Thyroid gland (tissue), 4 donors: ENCODE measurements at regions not wholly inside any gene's neighbourhood (a gene's known extent, or its start where the extent isn't known, plus 50 kb on each side); places are given as distances from the start of the nearest gene placed in this dataset.

Source experiments
- DNase-seq, 2 donors: peaks; one replicate each; pipeline ENCODE4 v3.0.0-alpha.2; 2019
- H3K27ac ChIP-seq, 3 donors: fragments of 200-600 bp; sonication (generic); 1 replicate in 2 of 3; 2 replicates in 1 of 3; pipeline ENCODE4 v1.5.1; 2016 to 2019; ENCODE audit warnings: mild to moderate bottlenecking in 1 of 3, moderate library complexity in 1 of 3
- H3K27me3 ChIP-seq: fragments of 200-600 bp; sonication (generic); one replicate; pipeline ENCODE4 v1.5.1; 2019
- H3K36me3 ChIP-seq, 2 donors: fragments of 200-600 bp; sonication (generic); one replicate each; pipeline ENCODE4 v1.5.1; 2016 to 2019
- H3K4me1 ChIP-seq, 2 donors: fragments of 200-600 bp; sonication (generic); one replicate each; pipeline ENCODE4 v1.5.1; 2017 to 2019
- H3K4me3 ChIP-seq, 3 donors: fragments of 200-600 bp; sonication (generic); replicated peaks in 1 of 3; 1 replicate in 2 of 3; 2 replicates in 1 of 3; pipeline ENCODE4 v1.5.1; 2016; ENCODE audit warnings: mild to moderate bottlenecking in 1 of 3
- H3K9me3 ChIP-seq: fragments of 200-600 bp; sonication (generic); one replicate; pipeline ENCODE4 v1.5.1; 2017
- POLR2A ChIP-seq, 2 donors: fragments of 450-650 bp; IDR thresholded peaks; one replicate each; pipeline ENCODE4 v1.6.1; 2017; ENCODE audit warnings: antibody characterized with exemption in 2 of 2, mild to moderate bottlenecking in 2 of 2, moderate library complexity in 1 of 2
- WGBS, 2 donors: methylation state at CpG; one replicate each; pipeline ENCODE4 v1.1.5; 2017; 5-methylcytosine and 5-hydroxymethylcytosine counted together
- intact Hi-C: fragments of 100-400 bp; cut with DNase I; formaldehyde crosslinking; loops from one replicate; pipeline ENCODE4 v1.15.1; 2023
- TF ChIP-seq, protein P1 (sequence below), 6 experiments: fragments of 200-600 bp in 3 of 6; fragments of 450-650 bp in 3 of 6; sonication (generic) in 3 of 6; IDR thresholded peaks; one replicate each; pipeline ENCODE4 v1.5.1; 2016 to 2019; ENCODE audit warnings: antibody characterized with exemption in 6 of 6, mild to moderate bottlenecking in 2 of 6, inconsistent platforms in 1 of 6, moderate library complexity in 1 of 6

GRCh38 chr6:166017032-166017635 is 150.5 kb downstream of the TBXT start:
- Histone ChIP-seq H3K4me1 (peaks cover 0 to 9% of the 10 kb centered on the region in 2 donors), H3K27me3 (no peaks in the 10 kb centered on the region), H3K36me3 (no peaks in the 10 kb centered on the region), H3K9me3 (no peaks in the 10 kb centered on the region), H3K27ac (no peak overlapping the region), H3K4me3 (no peak overlapping the region)
- TF ChIP-seq, protein P1, sequence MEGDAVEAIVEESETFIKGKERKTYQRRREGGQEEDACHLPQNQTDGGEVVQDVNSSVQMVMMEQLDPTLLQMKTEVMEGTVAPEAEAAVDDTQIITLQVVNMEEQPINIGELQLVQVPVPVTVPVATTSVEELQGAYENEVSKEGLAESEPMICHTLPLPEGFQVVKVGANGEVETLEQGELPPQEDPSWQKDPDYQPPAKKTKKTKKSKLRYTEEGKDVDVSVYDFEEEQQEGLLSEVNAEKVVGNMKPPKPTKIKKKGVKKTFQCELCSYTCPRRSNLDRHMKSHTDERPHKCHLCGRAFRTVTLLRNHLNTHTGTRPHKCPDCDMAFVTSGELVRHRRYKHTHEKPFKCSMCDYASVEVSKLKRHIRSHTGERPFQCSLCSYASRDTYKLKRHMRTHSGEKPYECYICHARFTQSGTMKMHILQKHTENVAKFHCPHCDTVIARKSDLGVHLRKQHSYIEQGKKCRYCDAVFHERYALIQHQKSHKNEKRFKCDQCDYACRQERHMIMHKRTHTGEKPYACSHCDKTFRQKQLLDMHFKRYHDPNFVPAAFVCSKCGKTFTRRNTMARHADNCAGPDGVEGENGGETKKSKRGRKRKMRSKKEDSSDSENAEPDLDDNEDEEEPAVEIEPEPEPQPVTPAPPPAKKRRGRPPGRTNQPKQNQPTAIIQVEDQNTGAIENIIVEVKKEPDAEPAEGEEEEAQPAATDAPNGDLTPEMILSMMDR (IDR thresholded peaks at IDR 0.05): no peak
- no peak for TF ChIP-seq POLR2A (IDR thresholded peaks at IDR 0.05)
- DNase-seq: no peak
- intact Hi-C loops: no loop called here
- WGBS, 2 donors: 81 to 82% methylated on average over 1 of the region's 1 CpG

GRCh38 chr6:166014966-166015365 is 152.7 kb downstream of the TBXT start:
- TF ChIP-seq, protein P1 (IDR thresholded peaks at IDR 0.05): no peak
- no peak for DNase-seq
- Histone ChIP-seq H3K27ac (no peak overlapping the region), H3K9me3 (no peaks in the 10 kb centered on the region), H3K36me3 (no peaks in the 10 kb centered on the region), H3K4me3 (no peak overlapping the region), H3K4me1 (peaks cover 0 to 9% of the 10 kb centered on the region in 2 donors), H3K27me3 (no peaks in the 10 kb centered on the region)
- intact Hi-C loops: no loop called here
- WGBS, 2 donors: 54 to 66% methylated on average over 5 of the region's 5 CpGs

DNA sequence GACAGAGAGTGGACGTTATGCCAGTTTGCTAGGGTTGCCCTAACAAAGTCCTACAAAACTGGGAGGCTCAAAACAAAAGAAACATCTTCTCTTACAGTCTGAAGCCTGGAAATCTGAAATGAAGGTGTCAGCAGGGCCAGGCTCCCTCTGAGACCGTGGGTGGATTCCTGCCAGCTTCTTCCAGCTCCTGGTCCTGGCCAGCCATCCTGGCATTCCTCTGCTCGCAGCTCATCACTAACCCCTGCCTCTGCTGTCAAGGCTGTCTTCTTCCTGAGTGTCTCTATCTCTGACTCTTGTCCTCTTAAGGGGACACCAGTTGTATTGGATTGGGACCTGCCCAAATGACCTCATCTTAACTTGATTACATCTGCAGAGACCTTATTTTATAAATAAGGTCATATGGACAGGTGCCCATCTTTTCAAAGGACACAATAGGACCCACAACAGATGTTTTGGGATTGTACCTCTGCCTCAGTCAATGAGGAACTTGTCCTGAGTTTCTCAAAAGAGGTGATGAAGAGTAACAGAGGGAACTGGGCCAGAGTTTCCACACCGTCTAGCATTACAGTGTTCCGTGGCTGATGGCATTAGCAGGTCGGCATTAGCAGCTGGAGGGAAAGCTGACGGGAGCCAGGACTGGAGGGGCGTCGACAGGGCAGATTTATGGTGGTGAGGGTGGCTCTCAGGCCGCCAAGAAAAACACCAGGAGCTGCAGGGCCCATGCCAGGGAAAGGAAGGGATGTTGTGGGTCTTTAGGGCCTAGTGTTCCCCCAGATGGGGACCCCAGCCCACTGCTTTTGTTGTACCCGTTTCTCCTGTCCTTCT is 157.3 kb downstream of the TBXT start:
- H3K36me3 ChIP-seq: no peaks in the 10 kb centered on the region
- H3K4me3 ChIP-seq: no peak overlapping the region
- no peaks in the 10 kb centered on the region for H3K27me3 ChIP-seq
- peaks cover 16 to 18% of the 10 kb centered on the region in 2 donors for H3K4me1 ChIP-seq
- no peaks in the 10 kb centered on the region for H3K9me3 ChIP-seq
- TF ChIP-seq, protein P1 (IDR thresholded peaks at IDR 0.05): no peak
- TF ChIP-seq POLR2A (IDR thresholded peaks at IDR 0.05): no peak
- H3K27ac ChIP-seq: no peak overlapping the region
- 72 to 75% methylated on average over 11 of the region's 11 CpGs for WGBS, 2 donors
- intact Hi-C loops: no loop called here
- DNase-seq: no peak

- H3K36me3 ChIP-seq: no peaks in the 10 kb centered on the region
- intact Hi-C loops: no loop called here
- 74 to 83% methylated on average over 8 of the region's 8 CpGs for WGBS, 2 donors
- no peaks in the 10 kb centered on the region for H3K27me3 ChIP-seq
- peaks cover 16 to 20% of the 10 kb centered on the region in 2 donors for H3K4me1 ChIP-seq
- DNase-seq: no peak
- H3K9me3 ChIP-seq: no peaks in the 10 kb centered on the region
- no peak for TF ChIP-seq POLR2A (IDR thresholded peaks at IDR 0.05)
- TF ChIP-seq, protein P1 (IDR thresholded peaks at IDR 0.05): no peak
- H3K4me3 ChIP-seq: peak overlapping the region in 1 of 3 donors; percentile 27
- H3K27ac ChIP-seq: no peak overlapping the region
Measured at GRCh38 chr6:166009385-166010031, 158.1 kb downstream of the TBXT start.
